ENCODE measurements at regions not wholly inside any gene's neighbourhood (a gene's known extent, or its start where the extent isn't known, plus 50 kb on each side); places are given as distances from the start of the nearest gene placed in this dataset.

DNA sequence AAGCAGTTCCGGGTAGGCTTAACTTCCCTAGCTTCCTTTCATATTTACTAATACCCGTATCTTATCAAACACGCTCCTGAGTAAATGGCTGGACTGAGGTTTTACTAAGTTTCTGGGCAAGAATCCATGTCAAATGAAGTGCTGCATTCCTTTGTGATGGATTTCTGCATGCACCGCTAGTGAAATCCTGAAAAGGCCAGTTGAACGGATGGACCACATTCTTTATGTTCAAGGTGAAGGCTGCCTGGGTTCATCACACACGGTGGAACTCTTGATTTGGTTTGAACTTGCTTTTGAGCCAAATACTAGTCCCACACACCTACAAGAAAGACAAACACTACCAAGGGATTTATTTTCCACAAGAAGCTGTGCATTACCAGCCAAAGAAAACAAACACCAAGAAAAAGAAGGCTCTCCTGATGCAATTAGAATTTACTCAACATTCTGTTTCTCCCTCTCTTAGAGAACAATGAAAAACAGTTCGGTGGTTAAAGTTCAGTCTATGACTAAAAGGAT, 255.0 kb upstream of the SEMA3C start (continued):
- TF ChIP-seq, protein P1, sequence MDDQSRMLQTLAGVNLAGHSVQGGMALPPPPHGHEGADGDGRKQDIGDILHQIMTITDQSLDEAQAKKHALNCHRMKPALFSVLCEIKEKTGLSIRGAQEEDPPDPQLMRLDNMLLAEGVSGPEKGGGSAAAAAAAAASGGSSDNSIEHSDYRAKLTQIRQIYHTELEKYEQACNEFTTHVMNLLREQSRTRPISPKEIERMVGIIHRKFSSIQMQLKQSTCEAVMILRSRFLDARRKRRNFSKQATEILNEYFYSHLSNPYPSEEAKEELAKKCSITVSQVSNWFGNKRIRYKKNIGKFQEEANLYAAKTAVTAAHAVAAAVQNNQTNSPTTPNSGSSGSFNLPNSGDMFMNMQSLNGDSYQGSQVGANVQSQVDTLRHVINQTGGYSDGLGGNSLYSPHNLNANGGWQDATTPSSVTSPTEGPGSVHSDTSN (IDR thresholded peaks at IDR 0.05), result no peak
- TF ChIP-seq, protein P2, sequence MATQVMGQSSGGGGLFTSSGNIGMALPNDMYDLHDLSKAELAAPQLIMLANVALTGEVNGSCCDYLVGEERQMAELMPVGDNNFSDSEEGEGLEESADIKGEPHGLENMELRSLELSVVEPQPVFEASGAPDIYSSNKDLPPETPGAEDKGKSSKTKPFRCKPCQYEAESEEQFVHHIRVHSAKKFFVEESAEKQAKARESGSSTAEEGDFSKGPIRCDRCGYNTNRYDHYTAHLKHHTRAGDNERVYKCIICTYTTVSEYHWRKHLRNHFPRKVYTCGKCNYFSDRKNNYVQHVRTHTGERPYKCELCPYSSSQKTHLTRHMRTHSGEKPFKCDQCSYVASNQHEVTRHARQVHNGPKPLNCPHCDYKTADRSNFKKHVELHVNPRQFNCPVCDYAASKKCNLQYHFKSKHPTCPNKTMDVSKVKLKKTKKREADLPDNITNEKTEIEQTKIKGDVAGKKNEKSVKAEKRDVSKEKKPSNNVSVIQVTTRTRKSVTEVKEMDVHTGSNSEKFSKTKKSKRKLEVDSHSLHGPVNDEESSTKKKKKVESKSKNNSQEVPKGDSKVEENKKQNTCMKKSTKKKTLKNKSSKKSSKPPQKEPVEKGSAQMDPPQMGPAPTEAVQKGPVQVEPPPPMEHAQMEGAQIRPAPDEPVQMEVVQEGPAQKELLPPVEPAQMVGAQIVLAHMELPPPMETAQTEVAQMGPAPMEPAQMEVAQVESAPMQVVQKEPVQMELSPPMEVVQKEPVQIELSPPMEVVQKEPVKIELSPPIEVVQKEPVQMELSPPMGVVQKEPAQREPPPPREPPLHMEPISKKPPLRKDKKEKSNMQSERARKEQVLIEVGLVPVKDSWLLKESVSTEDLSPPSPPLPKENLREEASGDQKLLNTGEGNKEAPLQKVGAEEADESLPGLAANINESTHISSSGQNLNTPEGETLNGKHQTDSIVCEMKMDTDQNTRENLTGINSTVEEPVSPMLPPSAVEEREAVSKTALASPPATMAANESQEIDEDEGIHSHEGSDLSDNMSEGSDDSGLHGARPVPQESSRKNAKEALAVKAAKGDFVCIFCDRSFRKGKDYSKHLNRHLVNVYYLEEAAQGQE (IDR thresholded peaks at IDR 0.05), result no peak
- no peak for TF ChIP-seq CBX2 (IDR thresholded peaks at IDR 0.05; ENCODE audit: borderline replicate concordance, low read depth)
- no peak for TF ChIP-seq HOXA7 (CRISPR knock-in tag; IDR thresholded peaks at IDR 0.05)
- no peak for TF ChIP-seq FOXS1 (CRISPR knock-in tag; IDR thresholded peaks at IDR 0.05)
- TF ChIP-seq, protein P3, sequence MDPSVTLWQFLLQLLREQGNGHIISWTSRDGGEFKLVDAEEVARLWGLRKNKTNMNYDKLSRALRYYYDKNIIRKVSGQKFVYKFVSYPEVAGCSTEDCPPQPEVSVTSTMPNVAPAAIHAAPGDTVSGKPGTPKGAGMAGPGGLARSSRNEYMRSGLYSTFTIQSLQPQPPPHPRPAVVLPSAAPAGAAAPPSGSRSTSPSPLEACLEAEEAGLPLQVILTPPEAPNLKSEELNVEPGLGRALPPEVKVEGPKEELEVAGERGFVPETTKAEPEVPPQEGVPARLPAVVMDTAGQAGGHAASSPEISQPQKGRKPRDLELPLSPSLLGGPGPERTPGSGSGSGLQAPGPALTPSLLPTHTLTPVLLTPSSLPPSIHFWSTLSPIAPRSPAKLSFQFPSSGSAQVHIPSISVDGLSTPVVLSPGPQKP (IDR thresholded peaks at IDR 0.05; ENCODE audit: low read depth, low read length), result no peak
- TF ChIP-seq, protein P4, sequence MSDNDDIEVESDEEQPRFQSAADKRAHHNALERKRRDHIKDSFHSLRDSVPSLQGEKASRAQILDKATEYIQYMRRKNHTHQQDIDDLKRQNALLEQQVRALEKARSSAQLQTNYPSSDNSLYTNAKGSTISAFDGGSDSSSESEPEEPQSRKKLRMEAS (IDR thresholded peaks at IDR 0.05), result 0 out of 2 replicates have a peak, but pooled peaks have one; percentile 57
- TF ChIP-seq KDM1A (IDR thresholded peaks at IDR 0.05; ENCODE audit: low read depth), result no peak
- no peak; the same call in 1 of the 3 replicates for TF ChIP-seq SMC3 (IDR thresholded peaks at IDR 0.05)
- TF ChIP-seq, protein P5, sequence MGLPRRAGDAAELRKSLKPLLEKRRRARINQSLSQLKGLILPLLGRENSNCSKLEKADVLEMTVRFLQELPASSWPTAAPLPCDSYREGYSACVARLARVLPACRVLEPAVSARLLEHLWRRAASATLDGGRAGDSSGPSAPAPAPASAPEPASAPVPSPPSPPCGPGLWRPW (IDR thresholded peaks at IDR 0.05), result 0 out of 2 replicates have a peak, but pooled peaks have one; percentile 20
- TF ChIP-seq BHLHE40 (IDR thresholded peaks at IDR 0.05; ENCODE audit: low read depth, low read length), result no peak
- no peak for TF ChIP-seq FOSB (CRISPR knock-in tag; IDR thresholded peaks at IDR 0.05)
- TF ChIP-seq NFE2L2 (conservative IDR thresholded peaks at IDR 0.05; ENCODE audit: low read length), result no peak
- no peak for TF ChIP-seq PHF8 (IDR thresholded peaks at IDR 0.05; ENCODE audit: borderline replicate concordance, low read depth)
- no peak for TF ChIP-seq MAZ (IDR thresholded peaks at IDR 0.05; ENCODE audit: borderline replicate concordance, low read depth, low read length)
- TF ChIP-seq RFX5 (IDR thresholded peaks at IDR 0.05), result no peak
- no peak for TF ChIP-seq ZFP36 (IDR thresholded peaks at IDR 0.05; ENCODE audit: borderline replicate concordance, partially characterized antibody)
- no peak for TF ChIP-seq EHF (CRISPR knock-in tag; IDR thresholded peaks at IDR 0.05)
- no peak for TF ChIP-seq TP53 (CRISPR knock-in tag; IDR thresholded peaks at IDR 0.05)
- TF ChIP-seq HOXB5 (CRISPR knock-in tag; IDR thresholded peaks at IDR 0.05), result no peak
- TF ChIP-seq MYC (IDR thresholded peaks at IDR 0.05; ENCODE audit: borderline replicate concordance, low read length), result no peak
- TF ChIP-seq CHD2 (IDR thresholded peaks at IDR 0.05; ENCODE audit: low read length, partially characterized antibody), result no peak
- TF ChIP-seq NR3C1 (IDR thresholded peaks at IDR 0.05), result no peak
- TF ChIP-seq, protein P6, sequence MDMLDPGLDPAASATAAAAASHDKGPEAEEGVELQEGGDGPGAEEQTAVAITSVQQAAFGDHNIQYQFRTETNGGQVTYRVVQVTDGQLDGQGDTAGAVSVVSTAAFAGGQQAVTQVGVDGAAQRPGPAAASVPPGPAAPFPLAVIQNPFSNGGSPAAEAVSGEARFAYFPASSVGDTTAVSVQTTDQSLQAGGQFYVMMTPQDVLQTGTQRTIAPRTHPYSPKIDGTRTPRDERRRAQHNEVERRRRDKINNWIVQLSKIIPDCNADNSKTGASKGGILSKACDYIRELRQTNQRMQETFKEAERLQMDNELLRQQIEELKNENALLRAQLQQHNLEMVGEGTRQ (IDR thresholded peaks at IDR 0.05), result no peak
- peak in 1 of 2 experiments; percentile 84; a peak in 3 of 5 replicates for TF ChIP-seq JUN (IDR thresholded peaks at IDR 0.05)
- TF ChIP-seq ESRRA (IDR thresholded peaks at IDR 0.05; ENCODE audit: borderline replicate concordance, low read length), result no peak
- no peak for TF ChIP-seq ZNF302 (CRISPR knock-in tag; IDR thresholded peaks at IDR 0.05)
- TF ChIP-seq FOSL2 (IDR thresholded peaks at IDR 0.05), result no peak
- TF ChIP-seq FOSL2 (CRISPR knock-in tag; IDR thresholded peaks at IDR 0.05), result peak; percentile 48
- TF ChIP-seq POLR2A (IDR thresholded peaks at IDR 0.05; ENCODE audit: low read length), result no peak
- TF ChIP-seq ZC3H11A (IDR thresholded peaks at IDR 0.05), result no peak
- TF ChIP-seq CHD4 (IDR thresholded peaks at IDR 0.05; ENCODE audit: borderline replicate concordance), result no peak
- TF ChIP-seq EHMT2 (IDR thresholded peaks at IDR 0.05; ENCODE audit: low read depth), result no peak
- no peak for TF ChIP-seq POLR2AphosphoS2 (conservative IDR thresholded peaks at IDR 0.05; ENCODE audit: low read length)
